KMS-11 (cell line): ENCODE measurements at regions not wholly inside any gene's neighbourhood (a gene's known extent, or its start where the extent isn't known, plus 50 kb on each side); places are given as distances from the start of the nearest gene placed in this dataset.

Experiments
- H2AFZ ChIP-seq: fragments of 200-600 bp; sonication (generic); 2 replicates; pipeline ENCODE4 v1.6.1; 2016; ENCODE audit warnings: antibody characterized with exemption, mixed run types, low read depth
- H3K27ac ChIP-seq: fragments of 200-600 bp; sonication (generic); 2 replicates; pipeline ENCODE4 v1.6.1; 2016; ENCODE audit warnings: mild to moderate bottlenecking, mixed run types
- H3K27me3 ChIP-seq: fragments of 200-600 bp; sonication (generic); 2 replicates; pipeline ENCODE4 v1.6.1; 2017; ENCODE audit warnings: mild to moderate bottlenecking, low read depth, mixed run types, moderate library complexity; ENCODE audit not compliant: insufficient read depth
- H3K36me3 ChIP-seq: fragments of 200-600 bp; sonication (generic); 2 replicates; pipeline ENCODE4 v1.6.1; 2017; ENCODE audit warnings: mild to moderate bottlenecking, mixed run types; ENCODE audit not compliant: insufficient read depth
- H3K4me1 ChIP-seq: fragments of 200-600 bp; sonication (generic); 2 replicates; pipeline ENCODE4 v1.6.1; 2016; ENCODE audit warnings: mild to moderate bottlenecking, low read depth, mixed run types; ENCODE audit not compliant: poor library complexity, severe bottlenecking
- H3K4me2 ChIP-seq: fragments of 200-600 bp; sonication (generic); 2 replicates; pipeline ENCODE4 v1.7.0; 2016; ENCODE audit warnings: mild to moderate bottlenecking, mixed run types
- H3K4me3 ChIP-seq: fragments of 200-600 bp; sonication (generic); IDR thresholded peaks from 2 replicates; pipeline ENCODE4 v1.6.1; 2017; ENCODE audit warnings: low read depth, low read length, mixed read lengths; ENCODE audit not compliant: insufficient read depth
- H3K79me2 ChIP-seq: fragments of 200-600 bp; sonication (generic); 2 replicates; pipeline ENCODE4 v1.6.1; 2016; ENCODE audit warnings: low read depth, mixed run types; ENCODE audit not compliant: insufficient read depth
- H3K9ac ChIP-seq: fragments of 200-600 bp; sonication (generic); 2 replicates; pipeline ENCODE4 v1.6.1; 2016; ENCODE audit warnings: mild to moderate bottlenecking, mixed run types
- H4K20me1 ChIP-seq: fragments of 200-600 bp; sonication (generic); 2 replicates; pipeline ENCODE4 v1.6.1; 2016; ENCODE audit warnings: mild to moderate bottlenecking, mixed run types; ENCODE audit not compliant: insufficient read depth
- CTCF ChIP-seq: fragments of 200-600 bp; sonication (generic); conservative IDR thresholded peaks from 2 replicates; pipeline ENCODE4 v1.6.1; 2017; ENCODE audit warnings: low read depth, mild to moderate bottlenecking, antibody characterized with exemption, low read length, moderate library complexity, mixed read lengths

- Histone ChIP-seq H3K36me3 (no peaks in the 10 kb centered on the region), H4K20me1 (no peaks in the 10 kb centered on the region), H3K4me1 (peaks cover 3% of the 10 kb centered on the region), H3K79me2 (no peaks in the 10 kb centered on the region), H3K9ac (no peak overlapping the region), H3K4me2 (no peak overlapping the region), H3K4me3 (no peak overlapping the region), H3K27me3 (no peaks in the 10 kb centered on the region), H2AFZ (no peak overlapping the region), H3K27ac (no peak overlapping the region)
- TF ChIP-seq CTCF, result no peak
Measured at GRCh38 chr7:51590746-51591145, 274.1 kb upstream of the COBL start.

- no peak overlapping the region for H3K4me3 ChIP-seq
- no peak for TF ChIP-seq CTCF
Measured at GRCh38 chr7:51589111-51589510, 272.5 kb upstream of the COBL start.

GRCh38 chr7:51587604-51588003 lies 271.0 kb upstream of the COBL start:
- Histone ChIP-seq H3K4me2 (no peak overlapping the region), H3K79me2 (no peaks in the 10 kb centered on the region), H3K27ac (no peak overlapping the region), H3K4me1 (no peaks in the 10 kb centered on the region), H2AFZ (no peak overlapping the region), H3K36me3 (no peaks in the 10 kb centered on the region), H4K20me1 (no peaks in the 10 kb centered on the region), H3K27me3 (no peaks in the 10 kb centered on the region), H3K9ac (no peak overlapping the region), H3K4me3 (no peak overlapping the region)
- no peak for TF ChIP-seq CTCF

More at GRCh38 chr7:51589111-51589510, 272.5 kb upstream of the COBL start:
- H3K36me3 ChIP-seq, result no peaks in the 10 kb centered on the region
- no peak overlapping the region for H3K9ac ChIP-seq
- H3K4me2 ChIP-seq, result no peak overlapping the region
- peaks cover 3% of the 10 kb centered on the region for H3K4me1 ChIP-seq
- no peak overlapping the region for H2AFZ ChIP-seq
- H3K27ac ChIP-seq, result no peak overlapping the region
- H3K79me2 ChIP-seq, result no peaks in the 10 kb centered on the region
- no peaks in the 10 kb centered on the region for H4K20me1 ChIP-seq
- H3K27me3 ChIP-seq, result no peaks in the 10 kb centered on the region

GRCh38 chr7:51577390-51577789 lies 260.8 kb upstream of the COBL start:
- H3K27me3 ChIP-seq, result no peaks in the 10 kb centered on the region
- H3K4me3 ChIP-seq, result no peak overlapping the region
- no peak for TF ChIP-seq CTCF
- no peak overlapping the region for H3K27ac ChIP-seq
- H3K9ac ChIP-seq, result no peak overlapping the region
- H3K4me2 ChIP-seq, result no peak overlapping the region
- no peaks in the 10 kb centered on the region for H4K20me1 ChIP-seq
- H3K79me2 ChIP-seq, result no peaks in the 10 kb centered on the region
- H3K4me1 ChIP-seq, result no peaks in the 10 kb centered on the region
- H2AFZ ChIP-seq, result no peak overlapping the region
- no peaks in the 10 kb centered on the region; the same call in 1 of the 2 replicates for H3K36me3 ChIP-seq
